CD4-positive, alpha-beta T cell (primary cell): ENCODE measurements at regions not wholly inside any gene's neighbourhood (a gene's known extent, or its start where the extent isn't known, plus 50 kb on each side); places are given as distances from the start of the nearest gene placed in this dataset.
A peak's percentile ranks its signal among the peaks of the same experiment; 100 is the strongest.

ENCODE experiments used
- ATAC-seq: fragments of 200-7000 bp; cut with Tn5 transposase; one replicate; pipeline ENCODE4 v1.10.0; 2022; ENCODE audit warnings: mild to moderate bottlenecking; ENCODE audit not compliant: poor library complexity
- CTCF ChIA-PET: fragments of 350-600 bp; sonication (Branson Sonifier 250); formaldehyde crosslinking; loops from one replicate; lab custom pipeline; 2021; ENCODE audit warnings: antibody characterized with exemption, inconsistent platforms; lab: Charles Lee
- POLR2A ChIA-PET: fragments of 350-600 bp; sonication (Branson Sonifier 250); formaldehyde crosslinking; loops from one replicate; lab custom pipeline; 2021; ENCODE audit warnings: antibody characterized with exemption, inconsistent platforms; lab: Charles Lee
- DNase-seq, 14 experiments: peaks; one replicate each; pipeline ENCODE4 v3.0.0-alpha.2; 2013 to 2020; ENCODE audit warnings: mixed read lengths in 2 of 14
- H3K27ac ChIP-seq, 2 donors: one replicate each; pipeline versions ENCODE4 v1.5.1 to v1.7.0; 2013; ENCODE audit warnings: low read length in 2 of 2, low read depth in 1 of 2, mild to moderate bottlenecking in 1 of 2
- H3K27me3 ChIP-seq, 2 experiments: 1 replicate in 1 of 2; 2 replicates in 1 of 2; pipeline versions ENCODE4 v1.6.1 to v1.7.0; 2013; ENCODE audit warnings: low read length in 2 of 2, control low read depth in 1 of 2, mild to moderate bottlenecking in 1 of 2, moderate library complexity in 1 of 2; ENCODE audit not compliant: insufficient read depth in 2 of 2, control insufficient read depth in 1 of 2
- H3K36me3 ChIP-seq: one replicate; pipeline ENCODE4 v1.6.1; 2013; ENCODE audit warnings: low read length, control low read depth; ENCODE audit not compliant: insufficient read depth
- H3K4me1 ChIP-seq: one replicate; pipeline ENCODE4 v1.6.1; 2013; ENCODE audit warnings: low read length, control low read depth; ENCODE audit not compliant: insufficient read depth
- H3K4me3 ChIP-seq: one replicate; pipeline ENCODE4 v1.5.1; 2013; ENCODE audit warnings: mild to moderate bottlenecking, low read length, moderate library complexity
- H3K9me3 ChIP-seq, 2 experiments: 1 replicate in 1 of 2; 2 replicates in 1 of 2; pipeline versions ENCODE4 v1.6.1 to v1.7.0; 2013; ENCODE audit warnings: low read length in 2 of 2, mild to moderate bottlenecking in 2 of 2, control low read depth in 1 of 2, moderate library complexity in 1 of 2; ENCODE audit not compliant: control insufficient read depth in 1 of 2, insufficient read depth in 1 of 2
- H3K27ac Mint-ChIP-seq: one replicate; pipeline ENCODE4 v1.8.0; 2020; ENCODE audit warnings: mixed read lengths
- H3K27me3 Mint-ChIP-seq: one replicate; pipeline ENCODE4 v1.8.0; 2021; ENCODE audit warnings: mixed read lengths
- H3K36me3 Mint-ChIP-seq: one replicate; pipeline ENCODE4 v1.8.0; 2021; ENCODE audit warnings: low read depth, mixed read lengths
- H3K4me1 Mint-ChIP-seq: one replicate; pipeline ENCODE4 v1.8.0; 2021; ENCODE audit warnings: low read depth, mixed read lengths
- H3K4me3 Mint-ChIP-seq: one replicate; pipeline ENCODE4 v1.8.0; 2020; ENCODE audit warnings: mild to moderate bottlenecking, mixed read lengths
- H3K9me3 Mint-ChIP-seq: one replicate; pipeline ENCODE4 v1.8.0; 2020; ENCODE audit warnings: mixed read lengths
- CTCF ChIP-seq: fragments of 200-600 bp; IDR thresholded peaks from one replicate; pipeline ENCODE4 v1.8.0; 2022; ENCODE audit warnings: antibody characterized with exemption, mild to moderate bottlenecking
- intact Hi-C, 2 experiments: fragments of 100-400 bp; cut with DNase I in 1 of 2; cut with micrococcal nuclease in 1 of 2; formaldehyde crosslinking; loops; one replicate each; pipeline versions ENCODE4 v1.15.1 to v1.9.0; 2023 to 2025; cut with DNase I, micrococcal nuclease

GRCh38 chr6:170152124-170152926 is 138.6 kb downstream of the DLL1 start:
- Mint-ChIP-seq H3K9me3 (no peaks in the 10 kb centered on the region), H3K4me1 (peaks cover 26% of the 10 kb centered on the region), H3K36me3 (no peaks in the 10 kb centered on the region), H3K27ac (no peak overlapping the region), H3K27me3 (peaks cover 14% of the 10 kb centered on the region), H3K4me3 (no peak overlapping the region)
- Histone ChIP-seq H3K4me3 (no peak overlapping the region), H3K27me3 (peaks cover 0 to 10% of the 10 kb centered on the region in 2 experiments), H3K36me3 (no peaks in the 10 kb centered on the region), H3K4me1 (peaks cover 36% of the 10 kb centered on the region), H3K27ac (no peak overlapping the region), H3K9me3 (no peaks in the 10 kb centered on the region)
- no peak for TF ChIP-seq CTCF
- intact Hi-C loops: no loop called here
- POLR2A ChIA-PET: no interaction called here
- DNase-seq (peak in 2 of 14 experiments; percentile 38 to 50), ATAC-seq (peak; percentile 43)
- CTCF ChIA-PET: no interaction called here

DNA sequence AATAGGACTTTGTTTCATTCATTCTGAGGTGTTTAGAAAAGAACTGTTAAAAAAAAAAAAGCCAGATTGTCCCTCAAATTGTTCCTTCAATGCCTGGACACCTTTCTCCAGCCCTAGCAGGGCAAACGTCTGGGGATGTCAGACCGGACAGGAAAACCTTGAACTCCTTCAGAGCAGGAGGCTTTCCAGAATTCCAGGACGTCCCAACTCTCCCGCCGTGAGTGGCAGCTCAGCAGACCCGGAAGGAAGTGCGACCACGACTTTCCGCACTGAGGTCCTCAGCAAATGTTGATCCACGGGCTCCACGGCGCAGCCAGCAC is 139.1 kb downstream of the DLL1 start:
- no peak for TF ChIP-seq CTCF
- Histone ChIP-seq H3K36me3 (no peaks in the 10 kb centered on the region), H3K27ac (no peak overlapping the region), H3K9me3 (no peaks in the 10 kb centered on the region), H3K27me3 (peaks cover 0 to 10% of the 10 kb centered on the region in 2 experiments), H3K4me3 (no peak overlapping the region), H3K4me1 (peaks cover 42% of the 10 kb centered on the region)
- H3K36me3 Mint-ChIP-seq: no peaks in the 10 kb centered on the region
- no peaks in the 10 kb centered on the region for H3K9me3 Mint-ChIP-seq
- ChIA-PET POLR2A (no interaction called here), CTCF (no interaction called here)
- intact Hi-C loops: no loop called here
- peaks cover 31% of the 10 kb centered on the region for H3K4me1 Mint-ChIP-seq
- peak overlapping the region; percentile 10 for H3K4me3 Mint-ChIP-seq
- H3K27me3 Mint-ChIP-seq: peaks cover 14% of the 10 kb centered on the region
- ATAC-seq: no peak
- no peak overlapping the region for H3K27ac Mint-ChIP-seq
- DNase-seq: no peak

- Mint-ChIP-seq H3K4me1 (peaks cover 35% of the 10 kb centered on the region), H3K9me3 (no peaks in the 10 kb centered on the region), H3K27ac (no peak overlapping the region), H3K4me3 (no peak overlapping the region), H3K27me3 (peaks cover 14% of the 10 kb centered on the region), H3K36me3 (no peaks in the 10 kb centered on the region)
- POLR2A ChIA-PET: no interaction called here
- Histone ChIP-seq H3K27me3 (peaks cover 0 to 10% of the 10 kb centered on the region in 2 experiments), H3K27ac (no peak overlapping the region), H3K36me3 (no peaks in the 10 kb centered on the region), H3K4me1 (peaks cover 46% of the 10 kb centered on the region), H3K4me3 (no peak overlapping the region), H3K9me3 (no peaks in the 10 kb centered on the region)
- DNase-seq: no peak
- ATAC-seq: no peak
- no peak for TF ChIP-seq CTCF
- CTCF ChIA-PET: no interaction called here
- intact Hi-C loops: no loop called here
These were observed 139.5 kb downstream of the DLL1 start for GRCh38 chr6:170151321-170151771.
